SW 1271 (cell line): ENCODE measurements at regions not wholly inside any gene's neighbourhood (a gene's known extent, or its start where the extent isn't known, plus 50 kb on each side); places are given as distances from the start of the nearest gene placed in this dataset.
"Not testable (repeated sequence)": the region's sequence is repeated elsewhere in the genome, so short reads cannot be mapped to it uniquely, and the experiment has no call there.

Source experiments
- DNase-seq, 2 experiments: peaks; one replicate each; lab custom pipeline; 2025; lab: John Stamatoyannopoulos, UW

DNA sequence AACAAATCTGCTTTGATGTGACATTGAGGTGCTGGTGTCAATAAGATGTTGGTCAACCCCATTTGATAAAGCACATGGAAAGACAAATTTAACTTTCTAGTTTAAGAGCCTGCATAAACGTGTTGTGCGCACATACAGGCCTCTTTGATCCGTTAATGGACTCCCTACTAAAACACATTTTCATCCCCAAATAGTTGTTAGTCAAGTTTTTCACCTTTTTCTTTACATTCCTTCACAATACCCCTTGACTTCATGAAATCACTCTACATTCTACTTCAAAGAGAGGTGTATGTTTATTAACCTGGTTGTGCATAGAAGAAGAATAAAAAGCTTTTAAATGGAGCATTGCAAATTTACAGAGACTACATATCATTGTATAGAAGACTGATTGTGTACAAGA, 180.3 kb downstream of the HDGFL1 start:
- DNase-seq: no peak

DNA sequence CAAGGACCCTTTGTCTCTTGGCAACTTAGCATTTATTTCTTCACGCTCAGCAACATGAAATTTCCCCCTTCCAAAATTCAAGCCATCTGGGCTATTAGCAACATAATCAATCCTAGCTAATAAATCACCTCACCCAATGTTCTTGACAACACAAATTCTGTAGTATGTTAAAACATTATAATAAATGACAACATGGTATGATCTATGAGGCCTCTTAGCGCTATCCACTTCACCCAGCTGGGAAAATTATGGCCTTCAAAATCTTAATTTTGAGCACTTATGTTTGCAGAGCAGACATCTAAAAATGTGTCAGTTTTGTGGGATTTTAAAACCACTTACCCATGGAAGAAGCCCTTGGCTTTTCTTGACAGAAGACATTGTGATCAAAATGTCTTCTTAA, 181.9 kb downstream of the HDGFL1 start:
- DNase-seq: no peak

DNA sequence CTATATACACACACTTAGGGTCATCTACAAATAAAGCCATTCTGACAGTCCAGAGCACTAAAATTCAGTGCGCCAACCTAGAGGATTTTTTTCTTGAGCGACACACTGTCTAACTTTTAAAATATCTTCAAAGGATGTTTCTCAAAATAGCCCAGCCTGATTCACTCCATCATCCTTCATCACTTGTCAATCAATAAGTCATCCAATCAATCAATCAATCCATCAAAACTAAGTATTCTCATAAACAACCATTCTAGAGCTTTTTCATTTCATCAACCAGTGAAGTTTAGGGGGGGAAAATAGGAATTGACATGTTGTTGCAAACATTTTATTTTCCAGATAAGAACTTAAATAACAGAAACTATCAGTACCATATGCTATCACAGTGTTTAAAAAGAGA, 183.2 kb downstream of the HDGFL1 start:
- DNase-seq: no peak

DNA sequence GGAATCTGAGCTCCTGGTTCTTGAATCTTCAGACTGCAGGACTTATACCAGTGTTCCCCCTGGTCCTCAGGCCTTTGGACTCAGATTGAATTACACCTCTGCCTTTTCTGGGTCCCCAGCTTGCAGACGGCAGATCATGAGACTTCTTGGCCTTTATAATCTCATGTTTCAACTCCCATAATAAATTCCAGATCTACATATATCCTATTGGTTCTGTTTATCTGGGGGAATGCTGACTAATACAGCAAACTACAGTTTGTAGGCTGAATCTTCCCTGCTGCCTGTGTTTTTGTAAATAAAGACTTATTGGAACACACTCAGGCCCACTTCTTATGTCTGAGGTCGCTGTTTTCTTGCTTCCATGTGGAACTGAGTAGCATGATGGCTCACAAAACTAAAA, 184.7 kb downstream of the HDGFL1 start:
- no peak for DNase-seq

DNA sequence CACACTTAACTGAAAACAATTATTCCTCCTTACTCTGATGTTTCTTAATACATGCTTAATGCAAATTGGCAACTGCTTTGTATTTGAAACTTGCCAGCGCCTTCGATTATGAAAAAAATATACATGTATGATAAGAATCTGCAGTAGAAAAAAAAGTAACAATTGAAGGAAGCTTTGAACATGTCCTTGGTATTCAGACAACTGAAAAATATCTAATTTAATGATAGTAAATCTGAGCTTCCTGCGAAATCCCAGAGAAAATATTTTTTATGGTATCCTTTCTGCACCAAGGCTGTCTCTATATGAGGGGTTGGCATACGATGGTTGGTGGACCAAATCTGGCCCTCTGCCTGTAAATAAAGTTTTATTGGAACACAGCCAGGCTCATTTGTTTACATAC, 186.2 kb downstream of the HDGFL1 start:
- no peak for DNase-seq

DNA sequence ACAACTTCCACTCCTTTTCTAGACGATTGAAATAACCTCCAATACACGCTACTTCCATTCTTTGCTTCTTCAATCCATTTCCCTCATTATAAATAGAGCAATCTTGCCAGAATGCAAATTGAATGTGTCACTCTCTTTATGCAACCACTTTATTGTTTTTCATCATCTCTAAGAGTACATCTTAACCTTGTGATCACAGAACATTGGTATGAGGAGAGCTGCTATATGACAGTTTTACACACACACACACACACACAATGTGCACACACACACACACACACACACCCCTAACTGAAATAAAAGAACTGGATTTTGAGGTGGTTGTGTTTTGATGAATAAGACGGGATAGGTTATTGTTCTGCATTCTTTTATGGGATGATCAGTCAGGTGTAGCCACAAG, 187.0 kb downstream of the HDGFL1 start:
- no peak for DNase-seq

DNA sequence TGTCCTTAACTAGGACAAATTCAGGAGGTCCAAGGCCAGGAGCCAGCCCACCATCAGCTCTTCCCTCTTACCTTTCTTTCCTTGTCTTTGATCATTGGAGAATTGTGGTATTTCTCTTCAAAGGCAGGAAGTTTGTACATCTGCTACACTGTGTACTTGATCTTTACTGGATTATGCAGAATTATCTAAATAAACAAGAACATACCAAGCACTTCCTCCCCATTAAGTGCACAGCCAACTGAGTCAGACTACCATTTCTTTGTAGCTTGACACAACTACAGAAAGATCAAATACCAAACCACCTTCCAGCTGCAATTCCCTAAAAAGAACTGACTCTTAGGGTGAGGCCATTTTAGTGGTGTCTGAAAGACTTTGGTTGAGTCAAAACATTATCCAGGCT, 195.1 kb downstream of the HDGFL1 start:
- DNase-seq: no peak

DNA sequence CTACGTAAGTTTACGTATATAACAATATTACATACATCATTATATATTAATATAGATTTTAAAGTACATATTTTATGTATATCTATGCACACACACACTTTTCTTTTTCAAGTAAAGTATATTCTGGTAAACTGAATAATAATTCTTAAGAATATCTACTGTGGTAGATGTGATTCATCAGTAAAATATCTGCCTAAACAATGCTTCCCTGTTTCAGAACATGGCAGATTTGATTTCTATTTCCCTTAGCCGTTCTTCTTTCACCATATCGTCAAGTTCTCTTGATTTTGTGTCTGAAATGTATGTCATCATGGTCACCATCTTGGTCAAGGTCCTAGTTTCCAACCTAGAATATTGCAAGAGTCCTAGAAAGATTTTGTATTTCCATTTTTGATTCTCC, 195.6 kb downstream of the HDGFL1 start:
- no peak for DNase-seq

DNA sequence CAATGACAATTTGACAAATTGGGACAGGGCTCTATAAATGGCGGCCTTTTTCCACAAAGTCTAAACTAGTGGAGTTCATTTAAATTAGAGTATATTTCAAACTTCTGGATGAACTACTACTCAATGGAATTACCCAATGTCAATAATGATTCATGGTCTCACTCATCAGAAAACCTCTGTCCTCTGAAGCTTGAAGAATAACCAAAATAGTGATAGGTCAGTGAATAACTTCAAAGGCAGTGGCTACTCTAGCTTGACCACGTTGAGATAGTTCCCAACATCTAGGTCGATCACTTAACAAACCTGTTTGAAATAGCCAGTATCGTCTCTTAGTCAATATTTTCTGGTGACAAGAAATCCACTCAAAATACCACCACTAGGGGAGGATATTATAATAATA, 197.6 kb downstream of the HDGFL1 start:
- DNase-seq: no peak

DNA sequence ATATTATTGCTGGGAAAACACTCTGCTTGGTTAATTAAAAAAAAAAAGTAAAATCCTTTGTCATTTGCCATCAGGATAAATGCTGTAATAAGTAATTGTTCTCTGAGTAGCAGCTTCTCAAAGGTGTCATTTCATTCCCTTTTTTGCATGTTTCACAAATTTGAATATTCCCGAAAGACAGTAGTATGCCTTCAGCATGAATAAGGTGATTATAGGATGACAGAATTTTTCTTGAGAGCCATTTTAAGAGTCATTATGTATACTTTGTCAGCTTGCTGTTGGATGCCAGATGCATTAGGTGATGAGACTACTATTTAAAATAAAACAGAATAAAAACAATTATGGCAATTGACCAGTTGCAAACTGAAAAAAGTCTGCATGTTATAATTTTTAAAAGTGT, 200.7 kb downstream of the HDGFL1 start:
- DNase-seq: no peak

DNA sequence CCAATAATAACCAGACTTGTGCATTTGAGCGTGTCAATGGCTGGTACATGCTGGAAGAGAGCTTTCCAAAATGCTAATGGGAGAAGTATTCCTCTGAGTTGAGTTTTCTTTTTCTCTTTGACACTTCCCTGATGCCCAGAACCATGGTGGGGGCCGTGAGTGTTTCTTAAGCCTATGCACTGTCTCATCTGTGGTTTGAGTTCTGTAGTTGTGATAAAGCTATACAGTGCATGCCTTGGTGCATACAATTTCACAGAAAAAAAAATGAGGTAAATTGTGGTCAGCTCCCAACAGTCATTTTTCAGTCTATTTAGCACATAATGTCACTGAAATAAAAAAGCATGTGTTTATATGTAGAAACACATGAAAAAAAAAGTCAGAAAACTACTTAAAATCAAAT, 204.8 kb downstream of the HDGFL1 start:
- no peak for DNase-seq

DNA sequence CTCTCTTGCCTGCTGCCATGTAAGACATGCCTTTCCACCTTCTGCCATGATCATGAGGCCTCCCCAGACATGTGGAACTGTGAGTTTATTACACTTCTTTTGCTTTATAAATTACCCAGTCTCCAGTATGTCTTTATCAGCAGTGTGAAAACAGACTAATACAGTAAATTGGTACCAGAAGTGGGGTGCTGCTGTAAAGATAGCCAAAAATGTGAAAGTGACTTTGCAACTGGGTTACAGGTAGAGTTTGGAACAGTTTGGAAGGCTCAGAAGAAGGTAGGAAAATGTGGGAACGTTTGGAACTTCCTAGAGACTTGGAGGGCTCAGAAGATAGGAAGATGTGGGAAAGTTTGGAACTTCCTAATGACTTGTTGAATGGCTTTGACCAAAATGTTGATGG, 209.1 kb downstream of the HDGFL1 start:
- DNase-seq: not testable (repeated sequence)

DNA sequence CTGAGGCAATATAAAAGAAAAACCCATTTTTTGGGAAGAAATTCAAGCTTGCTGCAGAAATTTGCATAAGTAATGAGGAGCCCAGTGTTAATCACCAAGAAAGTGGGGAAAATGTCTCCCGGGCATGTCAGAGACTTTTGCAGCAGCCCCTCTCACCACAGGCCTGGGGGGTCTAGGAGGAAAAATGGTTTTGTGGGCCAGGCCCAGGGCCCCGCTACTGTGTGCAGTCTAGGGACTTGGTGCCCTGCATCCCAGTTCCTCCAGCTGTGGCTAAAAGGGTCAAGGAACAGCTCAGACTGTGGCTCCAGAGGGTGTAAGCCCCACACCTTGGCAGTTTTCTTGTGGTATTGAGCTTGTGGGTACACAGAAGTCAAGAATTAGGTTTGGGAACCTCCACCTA, 209.7 kb downstream of the HDGFL1 start:
- no peak for DNase-seq

DNA sequence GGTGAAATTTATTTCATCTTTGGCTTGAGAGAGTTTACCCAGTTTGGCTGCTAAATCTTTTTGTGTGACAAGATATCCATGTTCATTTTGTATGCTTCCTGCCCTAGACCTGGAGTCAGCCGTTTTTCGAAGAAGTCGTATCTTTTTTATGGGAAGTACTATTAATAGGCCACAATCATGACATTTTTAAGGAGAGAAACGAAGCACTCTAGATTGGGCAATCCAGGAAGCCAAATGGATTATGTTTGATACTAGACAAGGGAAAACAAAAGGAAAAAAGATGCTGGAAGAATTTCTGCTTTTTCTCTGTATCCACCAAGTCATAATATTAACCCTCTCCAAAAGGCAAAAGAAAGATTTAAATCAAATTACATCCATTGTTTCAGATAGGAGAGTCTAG, 214.6 kb downstream of the HDGFL1 start:
- DNase-seq: no peak

DNA sequence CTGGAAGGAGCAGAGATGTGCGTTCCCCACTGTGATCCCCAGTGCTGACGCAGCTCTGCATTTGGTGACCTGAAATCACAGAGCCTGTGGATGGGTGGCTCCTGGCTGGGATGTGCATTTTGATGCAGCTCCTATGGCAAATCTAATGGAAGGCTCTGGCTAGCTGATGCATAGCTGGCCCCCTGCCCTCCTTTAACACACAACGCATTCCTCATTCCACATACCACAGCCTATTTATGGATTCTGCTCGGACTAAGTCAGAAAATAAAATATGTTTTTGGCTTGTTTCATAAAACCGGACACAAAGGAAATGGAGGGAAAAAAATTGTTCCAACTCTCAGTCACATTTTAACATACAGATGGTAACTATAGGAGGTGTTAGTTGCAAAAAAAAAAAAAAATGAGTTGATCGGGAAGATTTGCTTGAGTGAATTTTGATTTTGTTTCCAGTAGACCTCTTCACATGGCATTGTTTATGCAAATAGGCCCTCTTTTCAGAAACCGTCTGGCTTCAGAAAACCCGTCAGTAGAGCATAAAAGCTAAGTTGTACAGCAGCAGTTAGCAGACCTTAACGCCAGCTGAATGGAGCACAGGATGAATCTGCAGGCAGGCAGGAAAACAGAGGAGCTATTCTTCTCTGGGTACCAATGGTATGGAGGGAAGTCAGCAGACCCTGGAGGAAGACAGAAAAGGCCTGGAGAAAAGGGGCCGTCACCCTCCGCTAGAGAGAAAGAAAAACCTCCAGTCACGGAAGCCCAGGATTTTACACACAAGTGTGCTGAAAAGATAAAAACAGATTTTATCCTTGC, 215.4 kb downstream of the HDGFL1 start:
- DNase-seq: no peak

DNA sequence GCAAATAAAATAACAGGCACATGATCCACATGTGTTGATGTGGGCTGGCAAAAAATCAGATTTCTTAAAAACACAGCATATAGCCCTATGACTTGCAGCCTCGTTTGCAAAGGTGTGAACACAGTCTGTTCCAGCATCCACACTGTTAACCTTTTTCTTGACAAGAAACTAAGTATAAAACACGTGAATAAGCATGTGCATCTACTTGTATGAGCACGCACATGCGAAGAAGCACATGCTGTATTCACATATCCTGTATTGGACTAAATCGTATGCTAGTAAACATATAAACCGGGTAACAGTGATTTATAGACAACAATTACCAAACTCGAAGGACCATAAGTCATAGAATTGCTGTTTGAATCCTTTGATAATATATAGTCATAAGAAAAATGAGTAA, 218.7 kb downstream of the HDGFL1 start:
- DNase-seq: no peak

DNA sequence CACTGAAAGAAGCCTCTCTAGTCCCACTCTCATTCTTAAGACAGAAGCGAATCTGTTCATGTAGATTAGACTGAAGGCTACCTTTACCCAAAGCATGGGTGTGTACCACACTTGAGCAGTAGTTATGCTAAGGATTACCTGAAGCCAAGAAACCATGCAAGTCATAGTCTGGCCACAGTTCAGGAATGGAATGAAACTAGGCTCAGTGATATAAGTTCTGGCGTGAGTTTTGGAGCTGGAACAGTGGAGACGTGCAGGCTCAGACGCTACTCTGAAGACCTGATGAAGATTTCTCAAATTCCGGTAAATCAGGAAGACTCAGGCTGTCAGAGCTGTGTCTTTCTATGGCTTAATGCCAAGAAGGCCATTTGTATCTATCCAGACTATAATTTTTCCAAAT, 219.9 kb downstream of the HDGFL1 start:
- no peak for DNase-seq

DNA sequence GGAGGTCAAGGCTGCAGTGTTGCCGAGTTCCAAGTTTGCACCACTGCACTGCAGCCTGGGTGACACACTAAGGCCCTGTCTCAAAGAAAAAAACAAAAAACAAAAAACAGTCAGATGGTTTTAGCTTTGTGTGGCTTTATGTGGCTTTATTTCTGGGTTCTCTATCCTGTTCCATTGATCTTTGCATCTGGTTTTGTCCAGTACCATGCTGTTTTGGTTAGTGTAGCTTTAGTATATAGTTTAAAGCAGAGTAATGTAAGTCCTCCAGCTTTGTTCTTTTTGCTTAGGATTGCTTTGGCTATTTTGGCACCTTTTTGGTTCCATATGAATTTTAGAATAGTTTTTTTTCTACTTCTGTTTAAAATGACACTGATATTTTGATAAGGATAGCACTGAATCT, 225.5 kb downstream of the HDGFL1 start:
- no peak for DNase-seq

DNA sequence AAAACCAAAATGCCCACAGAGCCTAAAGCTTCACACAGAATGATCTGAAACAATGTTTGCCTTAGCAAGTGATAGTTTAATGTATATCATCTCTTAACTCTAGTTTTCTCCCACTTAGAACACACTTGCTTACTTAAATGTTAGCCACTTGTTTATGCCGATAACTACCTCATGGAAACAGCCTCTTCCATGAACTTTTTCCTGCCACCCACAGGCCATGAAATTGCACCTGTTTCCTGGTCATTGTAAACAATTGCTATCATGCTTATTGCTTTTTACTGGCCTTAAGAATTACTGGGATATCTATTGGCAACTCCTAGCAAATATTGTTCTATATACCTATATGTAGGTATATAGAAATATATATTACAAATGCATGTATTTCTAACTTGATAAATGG, 231.1 kb downstream of the HDGFL1 start:
- DNase-seq: no peak

DNA sequence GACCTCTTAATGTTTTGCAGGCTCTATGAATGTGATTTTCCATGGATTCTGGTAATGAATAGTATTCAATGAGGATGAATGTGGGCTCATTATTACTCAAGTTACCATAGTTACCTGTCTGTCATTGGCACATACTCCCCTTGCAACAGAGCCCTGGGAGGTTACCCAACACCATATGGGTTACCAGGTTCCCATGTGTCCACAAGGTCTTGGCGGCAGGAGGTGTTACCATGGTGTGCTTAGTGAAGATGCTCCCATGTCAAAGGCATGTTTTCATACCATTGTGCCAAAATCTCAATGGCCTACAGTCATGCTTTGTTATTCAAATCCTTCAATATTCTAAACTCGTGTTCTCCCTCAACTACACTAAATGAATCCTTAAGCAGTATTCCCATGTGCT, 232.5 kb downstream of the HDGFL1 start:
- no peak for DNase-seq

DNA sequence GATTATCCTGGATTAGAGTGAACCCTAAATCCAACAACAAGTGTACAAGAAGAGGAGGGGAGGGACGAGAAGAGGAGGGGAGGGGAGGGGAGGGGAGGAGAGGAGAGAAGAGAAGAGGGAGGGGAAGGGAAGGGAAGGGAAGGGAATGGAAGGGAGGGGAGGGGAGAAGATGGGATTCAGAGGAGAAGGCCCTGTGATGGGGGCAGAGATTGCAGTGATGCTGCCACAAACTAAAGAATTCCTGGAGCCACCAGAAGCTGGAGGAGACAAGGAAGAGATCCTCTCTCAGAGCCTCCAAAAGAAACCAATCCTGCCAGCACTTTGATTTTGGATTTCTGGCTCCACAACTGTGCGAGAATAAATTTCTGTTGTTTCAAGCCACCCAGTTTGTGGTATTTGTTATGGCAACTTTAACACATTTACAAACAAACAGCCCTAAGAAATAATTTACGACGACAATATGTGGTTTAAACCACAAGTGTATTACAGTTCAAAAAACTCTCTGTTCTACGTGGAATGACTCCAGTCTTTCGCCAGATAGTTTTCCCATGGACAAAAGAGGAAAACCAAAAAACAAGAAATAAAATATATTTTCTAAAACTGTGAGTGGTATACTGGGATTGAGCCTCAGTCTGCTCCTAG, 235.4 kb downstream of the HDGFL1 start:
- no peak for DNase-seq

DNA sequence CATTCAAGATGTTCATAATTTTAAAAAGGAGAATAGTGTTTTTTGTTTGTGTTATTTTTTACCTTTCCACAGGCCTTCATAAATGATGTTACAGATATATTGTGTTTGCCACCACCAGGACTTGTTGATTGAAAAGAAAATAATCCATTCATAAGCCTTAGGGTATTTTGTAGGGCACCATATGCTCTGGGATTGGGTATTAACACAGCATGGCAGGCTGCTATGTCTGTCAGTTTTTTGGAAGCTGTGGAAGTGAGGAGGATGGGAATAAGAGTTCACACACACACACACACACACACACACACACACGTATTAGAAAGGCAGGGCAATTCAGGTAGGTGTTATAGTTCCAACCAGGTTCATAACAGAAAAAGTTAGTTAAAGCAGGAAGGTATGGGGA, 237.9 kb downstream of the HDGFL1 start:
- DNase-seq: no peak

DNA sequence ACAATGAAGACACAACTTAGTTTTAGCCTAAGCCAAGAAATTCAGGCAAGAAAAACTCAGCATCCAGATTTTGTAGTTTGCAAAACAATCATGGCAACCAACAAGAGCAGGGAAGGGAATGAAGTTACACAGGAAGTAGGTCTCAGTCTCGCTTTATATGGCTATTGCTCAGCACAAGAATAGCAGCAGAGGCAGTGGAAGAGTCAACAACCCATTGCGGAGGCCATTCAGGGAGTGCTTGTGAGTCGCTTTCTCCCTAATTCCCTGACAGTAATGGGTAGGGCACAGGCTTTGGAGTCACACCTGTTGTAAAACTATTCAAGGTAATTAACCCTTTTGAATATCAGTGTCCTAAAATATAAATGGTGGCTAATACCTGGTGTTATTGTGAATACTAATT, 238.5 kb downstream of the HDGFL1 start:
- no peak for DNase-seq

DNA sequence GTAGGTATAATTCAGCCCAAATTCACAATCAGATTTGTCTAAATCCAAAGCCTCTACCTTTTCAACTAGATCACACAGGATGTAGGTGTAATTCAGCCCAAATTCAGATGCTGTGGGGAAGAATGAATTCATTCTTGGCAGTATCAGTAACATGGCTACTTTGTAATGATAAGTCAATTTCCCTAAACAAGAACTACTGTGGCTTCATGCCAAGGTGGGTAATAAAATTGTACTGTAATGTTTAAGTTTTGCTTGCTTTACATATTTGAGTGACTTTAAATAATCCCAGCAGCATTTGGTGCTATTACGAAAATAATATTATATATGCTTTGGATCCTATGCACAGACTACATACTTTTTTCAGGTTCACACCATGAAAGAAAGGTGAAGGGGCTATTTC, 239.1 kb downstream of the HDGFL1 start:
- no peak for DNase-seq
